ENCODE measurements at regions not wholly inside any gene's neighbourhood (a gene's known extent, or its start where the extent isn't known, plus 50 kb on each side); places are given as distances from the start of the nearest gene placed in this dataset.
A peak's percentile ranks its signal among the peaks of the same experiment; 100 is the strongest.

DNA sequence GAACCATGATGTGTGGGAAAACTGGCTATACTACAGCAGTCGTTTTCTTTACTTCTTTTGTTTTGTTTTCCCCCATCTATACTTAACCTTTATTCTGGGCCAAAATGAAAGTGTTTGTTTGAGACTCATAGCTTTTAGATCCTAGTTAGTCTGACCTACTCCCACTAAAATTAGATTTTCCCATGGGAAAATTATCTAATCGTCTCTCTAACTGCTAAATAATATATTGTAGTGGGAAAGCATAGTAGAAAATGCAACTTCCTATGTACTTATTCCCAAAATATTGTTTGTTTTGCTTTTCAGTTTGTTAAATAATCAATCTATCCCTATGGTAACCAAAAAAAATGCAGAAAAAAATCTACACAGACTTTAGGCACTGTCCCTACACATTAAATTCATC, 96.6 kb downstream of the NOC3L start:
- peaks cover 0 to 9% (median 2%) of the 10 kb centered on the region in 8 donors for H3K9me3 ChIP-seq
- DNase-seq = no peak
- H3K4me3 ChIP-seq = no peak overlapping the region
- intact Hi-C loops (cut with DNase I; ENCODE audit: low total_unique reads) = no loop called here
- peaks cover 0 to 9% (median 0%) of the 10 kb centered on the region in 6 donors for H3K36me3 ChIP-seq
- 46 to 69% (median 60%) methylated on average over 2 of the region's 2 CpGs for WGBS, 5 donors
- H3K4me1 ChIP-seq = no peaks in the 10 kb centered on the region
- H3K27me3 ChIP-seq (replicated peaks in 1 of 7) = no peaks in the 10 kb centered on the region
- TF ChIP-seq POLR2A (IDR thresholded peaks at IDR 0.05) = no peak
- TF ChIP-seq POLR2AphosphoS5 (IDR thresholded peaks at IDR 0.05) = no peak
- TF ChIP-seq, protein P1, sequence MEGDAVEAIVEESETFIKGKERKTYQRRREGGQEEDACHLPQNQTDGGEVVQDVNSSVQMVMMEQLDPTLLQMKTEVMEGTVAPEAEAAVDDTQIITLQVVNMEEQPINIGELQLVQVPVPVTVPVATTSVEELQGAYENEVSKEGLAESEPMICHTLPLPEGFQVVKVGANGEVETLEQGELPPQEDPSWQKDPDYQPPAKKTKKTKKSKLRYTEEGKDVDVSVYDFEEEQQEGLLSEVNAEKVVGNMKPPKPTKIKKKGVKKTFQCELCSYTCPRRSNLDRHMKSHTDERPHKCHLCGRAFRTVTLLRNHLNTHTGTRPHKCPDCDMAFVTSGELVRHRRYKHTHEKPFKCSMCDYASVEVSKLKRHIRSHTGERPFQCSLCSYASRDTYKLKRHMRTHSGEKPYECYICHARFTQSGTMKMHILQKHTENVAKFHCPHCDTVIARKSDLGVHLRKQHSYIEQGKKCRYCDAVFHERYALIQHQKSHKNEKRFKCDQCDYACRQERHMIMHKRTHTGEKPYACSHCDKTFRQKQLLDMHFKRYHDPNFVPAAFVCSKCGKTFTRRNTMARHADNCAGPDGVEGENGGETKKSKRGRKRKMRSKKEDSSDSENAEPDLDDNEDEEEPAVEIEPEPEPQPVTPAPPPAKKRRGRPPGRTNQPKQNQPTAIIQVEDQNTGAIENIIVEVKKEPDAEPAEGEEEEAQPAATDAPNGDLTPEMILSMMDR (IDR thresholded peaks at IDR 0.05 in 8 of 11, conservative IDR thresholded peaks at IDR 0.05 in 3 of 11) = no peak
- H3K27ac ChIP-seq = no peak overlapping the region

- Histone ChIP-seq H3K4me1 (peaks cover 0 to 10% (median 0%) of the 10 kb centered on the region in 6 donors), H3K36me3 (peaks cover 0 to 15% (median 0%) of the 10 kb centered on the region in 6 donors), H3K27me3 (replicated peaks in 1 of 7) (no peaks in the 10 kb centered on the region), H3K4me3 (no peak overlapping the region), H3K27ac (no peak overlapping the region), H3K9me3 (peaks cover 0 to 30% (median 21%) of the 10 kb centered on the region in 8 donors)
- TF ChIP-seq, protein P1 (IDR thresholded peaks at IDR 0.05 in 8 of 11, conservative IDR thresholded peaks at IDR 0.05 in 3 of 11) = no peak
- TF ChIP-seq POLR2AphosphoS5 (IDR thresholded peaks at IDR 0.05) (no peak), POLR2A (IDR thresholded peaks at IDR 0.05) (no peak)
- no peak for DNase-seq
- intact Hi-C loops (cut with DNase I; ENCODE audit: low total_unique reads) = no loop called here
- 85 to 93% (median 90%) methylated on average over 6 of the region's 6 CpGs for WGBS, 5 donors
These were observed 94.1 kb downstream of the NOC3L start for GRCh38 chr10:94268652-94269051.

DNA sequence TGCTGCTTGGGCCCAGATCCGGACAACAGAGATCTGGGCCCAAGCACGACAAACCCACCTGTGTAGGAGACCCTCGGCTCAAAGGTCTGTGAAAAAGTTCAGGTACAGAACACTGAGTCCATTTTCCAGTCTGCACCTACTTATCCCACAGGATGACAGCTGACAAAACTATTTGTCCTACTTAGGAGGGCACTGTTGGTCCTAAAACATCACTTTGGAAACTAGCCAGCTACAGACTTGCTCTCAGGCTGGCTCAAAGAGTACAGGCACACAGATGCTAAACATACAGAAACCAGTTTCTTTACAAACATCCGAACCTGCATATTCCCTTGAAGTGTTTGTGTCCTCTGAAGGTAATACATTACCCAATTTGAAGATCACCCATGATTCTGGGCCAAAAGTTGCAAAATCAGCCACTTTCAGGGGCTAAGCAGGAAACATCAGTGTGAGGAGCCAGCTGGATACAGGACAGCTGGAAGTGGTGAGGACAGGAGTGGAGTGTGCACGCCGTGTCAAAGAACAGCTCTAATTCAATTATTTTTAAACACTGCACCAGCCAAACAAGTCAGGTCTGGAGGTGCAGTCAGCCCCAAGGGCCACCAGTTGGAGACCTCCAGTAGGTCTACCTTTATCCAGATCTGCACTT, 88.5 kb downstream of the NOC3L start:
- intact Hi-C loops (cut with DNase I; ENCODE audit: low total_unique reads) = no loop called here
- no peak for DNase-seq
- Histone ChIP-seq H3K27ac (peak overlapping the region; percentile 9 to 85 (median 74)), H3K4me3 (no peak overlapping the region), H3K4me1 (peaks cover 4 to 32% (median 11%) of the 10 kb centered on the region in 6 donors), H3K27me3 (replicated peaks in 1 of 7) (peaks cover 0 to 2% (median 0%) of the 10 kb centered on the region in 7 donors), H3K9me3 (peaks cover 0 to 30% (median 21%) of the 10 kb centered on the region in 8 donors), H3K36me3 (peaks cover 0 to 15% (median 0%) of the 10 kb centered on the region in 6 donors)
- WGBS, 5 donors = 57 to 86% (median 75%) methylated on average over 6 of the region's 6 CpGs
- TF ChIP-seq, protein P1 (IDR thresholded peaks at IDR 0.05 in 8 of 11, conservative IDR thresholded peaks at IDR 0.05 in 3 of 11) = no peak
- peak in 1 of 3 donors; percentile 68 for TF ChIP-seq POLR2AphosphoS5 (IDR thresholded peaks at IDR 0.05)

- peaks cover 0 to 6% (median 0%) of the 10 kb centered on the region in 6 donors for H3K36me3 ChIP-seq
- H3K27ac ChIP-seq = peak overlapping the region in 5 of 8 donors; percentile 72 to 85 (median 78)
- H3K4me3 ChIP-seq = no peak overlapping the region
- peaks cover 0 to 21% (median 18%) of the 10 kb centered on the region in 8 donors for H3K9me3 ChIP-seq
- peaks cover 0 to 18% (median 0%) of the 10 kb centered on the region in 7 donors for H3K27me3 ChIP-seq (replicated peaks in 1 of 7)
- WGBS, 5 donors = 68 to 78% (median 71%) methylated on average over 3 of the region's 3 CpGs
- TF ChIP-seq POLR2A (IDR thresholded peaks at IDR 0.05) = no peak
- TF ChIP-seq, protein P1 (IDR thresholded peaks at IDR 0.05 in 8 of 11, conservative IDR thresholded peaks at IDR 0.05 in 3 of 11) = no peak
- no peak for TF ChIP-seq POLR2AphosphoS5 (IDR thresholded peaks at IDR 0.05)
- intact Hi-C loops (cut with DNase I; ENCODE audit: low total_unique reads) = no loop called here
- peaks cover 5 to 40% (median 16%) of the 10 kb centered on the region in 6 donors for H3K4me1 ChIP-seq
- DNase-seq = no peak
These were observed 86.6 kb downstream of the NOC3L start for GRCh38 chr10:94276140-94276539.
